ENCODE measurements at regions not wholly inside any gene's neighbourhood (a gene's known extent, or its start where the extent isn't known, plus 50 kb on each side); places are given as distances from the start of the nearest gene placed in this dataset.

- TF ChIP-seq CTCF (IDR thresholded peaks at IDR 0.05; ENCODE audit: low read depth, low read length), result no peak
- no peak overlapping the region for H3K4me3 ChIP-seq (ENCODE audit: low read depth, low read length)
Observed at GRCh38 chr10:3892440-3893425, 107.7 kb upstream of the KLF6 start.

DNA sequence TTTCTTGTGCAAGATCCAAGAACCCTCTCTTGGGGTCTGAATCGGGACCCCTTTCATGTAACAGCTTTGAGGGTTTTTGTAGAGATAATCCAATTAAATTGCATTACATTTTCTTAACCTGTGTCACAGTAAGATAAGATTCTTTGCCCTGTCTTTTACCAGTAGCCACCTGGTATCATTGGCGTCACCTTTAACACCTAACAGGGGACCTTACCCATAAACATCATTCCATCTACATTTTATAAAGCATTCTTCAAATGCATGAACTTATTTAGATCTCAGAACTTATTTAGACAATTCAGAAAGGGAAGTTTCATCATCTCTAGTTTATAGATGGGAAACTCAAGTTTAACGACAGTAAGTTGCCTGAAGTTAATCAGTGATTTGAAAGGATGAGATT lies 106.4 kb upstream of the KLF6 start:
- no peak overlapping the region for H3K4me3 ChIP-seq (ENCODE audit: low read depth, low read length)

GRCh38 chr10:3890602-3891352 lies 105.8 kb upstream of the KLF6 start:
- H3K4me3 ChIP-seq (ENCODE audit: low read depth, low read length), result no peak overlapping the region
- no peak for TF ChIP-seq CTCF (IDR thresholded peaks at IDR 0.05; ENCODE audit: low read depth, low read length)

More for the DNA sequence above, 106.4 kb upstream of the KLF6 start:
- TF ChIP-seq CTCF (IDR thresholded peaks at IDR 0.05; ENCODE audit: low read depth, low read length), result no peak

GRCh38 chr10:3889961-3890522 lies 105.0 kb upstream of the KLF6 start:
- TF ChIP-seq CTCF (IDR thresholded peaks at IDR 0.05; ENCODE audit: low read depth, low read length), result no peak
- H3K4me3 ChIP-seq (ENCODE audit: low read depth, low read length), result no peak overlapping the region

- no peak overlapping the region for H3K4me3 ChIP-seq (ENCODE audit: low read depth, low read length)
- TF ChIP-seq CTCF (IDR thresholded peaks at IDR 0.05; ENCODE audit: low read depth, low read length), result no peak
Observed at GRCh38 chr10:3887885-3888476, 103.0 kb upstream of the KLF6 start.

- no peak for TF ChIP-seq CTCF (IDR thresholded peaks at IDR 0.05; ENCODE audit: low read depth, low read length)
- no peak overlapping the region for H3K4me3 ChIP-seq (ENCODE audit: low read depth, low read length)
Observed at GRCh38 chr10:3887404-3887803, 102.4 kb upstream of the KLF6 start.
